ENCODE measurements at regions not wholly inside any gene's neighbourhood (a gene's known extent, or its start where the extent isn't known, plus 50 kb on each side); places are given as distances from the start of the nearest gene placed in this dataset.

- no peak overlapping the region for H3K4me3 ChIP-seq
- no peak overlapping the region for H3K27ac ChIP-seq
- TF ChIP-seq EZH2 (IDR thresholded peaks at IDR 0.05; ENCODE audit: low read depth), result no peak
- TF ChIP-seq CTCF (conservative IDR thresholded peaks at IDR 0.05), result no peak
- CTCF ChIA-PET, result no interaction called here
- no peak for DNase-seq
- no peaks in the 10 kb centered on the region for H3K4me1 ChIP-seq (replicated peaks; ENCODE audit: insufficient read depth)
- H3K4me2 ChIP-seq, result no peak overlapping the region
- intact Hi-C loops (cut with micrococcal nuclease; ENCODE audit: unreplicated experiment), result no loop called here
- H3K9me2 ChIP-seq (ENCODE audit: insufficient read depth), result no peaks in the 10 kb centered on the region
- H3K36me3 ChIP-seq (ENCODE audit: low read depth), result no peaks in the 10 kb centered on the region
- H3K79me2 ChIP-seq (ENCODE audit: low read depth), result no peaks in the 10 kb centered on the region
- no TSS peak for BruUV-seq (replicated peaks)
- no peaks in the 10 kb centered on the region for H3K9me3 ChIP-seq (ENCODE audit: insufficient read depth, low read depth)
- no peak overlapping the region for H2AFZ ChIP-seq
- H4K20me1 ChIP-seq (ENCODE audit: insufficient read depth), result no peaks in the 10 kb centered on the region
- POLR2A ChIA-PET (ENCODE audit: unreplicated experiment), result no interaction called here
- H3K27me3 ChIP-seq (ENCODE audit: insufficient read depth, low read depth), result no peaks in the 10 kb centered on the region
- no peaks in the 10 kb centered on the region for H3F3A ChIP-seq (ENCODE audit: insufficient read depth, low read depth)
Measured at GRCh38 chr9:30982301-30982700, 1402.1 kb upstream of the ACO1 start.

- no peak overlapping the region for H3K27ac ChIP-seq
- no peak for DNase-seq
- intact Hi-C loops (cut with micrococcal nuclease; ENCODE audit: unreplicated experiment), result no loop called here
- H3F3A ChIP-seq (ENCODE audit: insufficient read depth, low read depth), result no peaks in the 10 kb centered on the region
- no peaks in the 10 kb centered on the region for H4K20me1 ChIP-seq (ENCODE audit: insufficient read depth)
- no TSS peak for BruUV-seq (replicated peaks)
- H3K4me3 ChIP-seq, result no peak overlapping the region
- TF ChIP-seq EZH2 (IDR thresholded peaks at IDR 0.05; ENCODE audit: low read depth) (no peak), CTCF (conservative IDR thresholded peaks at IDR 0.05) (no peak)
- H3K36me3 ChIP-seq (ENCODE audit: low read depth), result no peaks in the 10 kb centered on the region
- H2AFZ ChIP-seq, result no peak overlapping the region
- CTCF ChIA-PET, result no interaction called here
- H3K9me3 ChIP-seq (ENCODE audit: insufficient read depth, low read depth), result no peaks in the 10 kb centered on the region
- no peaks in the 10 kb centered on the region for H3K9me2 ChIP-seq (ENCODE audit: insufficient read depth)
- no peaks in the 10 kb centered on the region for H3K27me3 ChIP-seq (ENCODE audit: insufficient read depth, low read depth)
- H3K4me1 ChIP-seq (replicated peaks; ENCODE audit: insufficient read depth), result no peaks in the 10 kb centered on the region
- no peak overlapping the region for H3K4me2 ChIP-seq
- H3K79me2 ChIP-seq (ENCODE audit: low read depth), result no peaks in the 10 kb centered on the region
- POLR2A ChIA-PET (ENCODE audit: unreplicated experiment), result no interaction called here
Measured at GRCh38 chr9:30995956-30996738, 1388.3 kb upstream of the ACO1 start.

- TF ChIP-seq CTCF (conservative IDR thresholded peaks at IDR 0.05), result no peak
- TF ChIP-seq EZH2 (IDR thresholded peaks at IDR 0.05; ENCODE audit: low read depth), result no peak
- intact Hi-C loops (cut with micrococcal nuclease; ENCODE audit: unreplicated experiment), result no loop called here
- no peak overlapping the region for H3K4me2 ChIP-seq
- no peak overlapping the region for H2AFZ ChIP-seq
- ChIA-PET CTCF (no interaction called here), POLR2A (ENCODE audit: unreplicated experiment) (no interaction called here)
- no peaks in the 10 kb centered on the region for H3K9me3 ChIP-seq (ENCODE audit: insufficient read depth, low read depth)
- no TSS peak for BruUV-seq (replicated peaks)
- no peaks in the 10 kb centered on the region for H4K20me1 ChIP-seq (ENCODE audit: insufficient read depth)
- no peaks in the 10 kb centered on the region for H3K79me2 ChIP-seq (ENCODE audit: low read depth)
- no peak for DNase-seq
- H3K27me3 ChIP-seq (ENCODE audit: insufficient read depth, low read depth), result no peaks in the 10 kb centered on the region
- H3K9me2 ChIP-seq (ENCODE audit: insufficient read depth), result no peaks in the 10 kb centered on the region
- no peak overlapping the region for H3K4me3 ChIP-seq
- no peaks in the 10 kb centered on the region for H3K36me3 ChIP-seq (ENCODE audit: low read depth)
- H3K4me1 ChIP-seq (replicated peaks; ENCODE audit: insufficient read depth), result no peaks in the 10 kb centered on the region
- no peak overlapping the region for H3K27ac ChIP-seq
- H3F3A ChIP-seq (ENCODE audit: insufficient read depth, low read depth), result no peaks in the 10 kb centered on the region
Measured at GRCh38 chr9:30996761-30997160, 1387.7 kb upstream of the ACO1 start.

All from PC-9 (cell line).